ENCODE measurements at regions not wholly inside any gene's neighbourhood (a gene's known extent, or its start where the extent isn't known, plus 50 kb on each side); places are given as distances from the start of the nearest gene placed in this dataset.

DNA sequence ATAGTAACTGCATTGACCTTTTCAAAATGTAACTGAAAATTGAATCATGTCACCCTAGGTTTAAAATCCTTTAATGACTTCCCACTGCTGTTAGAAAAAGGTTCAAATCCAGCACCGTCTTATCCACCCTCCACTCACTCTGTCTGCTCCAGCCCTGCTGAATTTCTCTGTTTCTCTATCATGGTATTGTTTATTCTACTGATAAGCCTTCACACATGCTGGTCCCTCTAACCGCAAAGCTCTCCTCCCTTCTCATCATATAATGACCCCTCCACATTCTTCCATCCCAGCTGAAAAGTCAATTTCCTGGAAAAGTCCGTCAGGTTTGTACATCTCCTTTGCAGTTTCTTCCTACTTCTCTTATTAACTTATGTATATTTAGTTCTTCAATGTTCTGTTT is 389.2 kb upstream of the F9 start:
- TF ChIP-seq, protein P1, sequence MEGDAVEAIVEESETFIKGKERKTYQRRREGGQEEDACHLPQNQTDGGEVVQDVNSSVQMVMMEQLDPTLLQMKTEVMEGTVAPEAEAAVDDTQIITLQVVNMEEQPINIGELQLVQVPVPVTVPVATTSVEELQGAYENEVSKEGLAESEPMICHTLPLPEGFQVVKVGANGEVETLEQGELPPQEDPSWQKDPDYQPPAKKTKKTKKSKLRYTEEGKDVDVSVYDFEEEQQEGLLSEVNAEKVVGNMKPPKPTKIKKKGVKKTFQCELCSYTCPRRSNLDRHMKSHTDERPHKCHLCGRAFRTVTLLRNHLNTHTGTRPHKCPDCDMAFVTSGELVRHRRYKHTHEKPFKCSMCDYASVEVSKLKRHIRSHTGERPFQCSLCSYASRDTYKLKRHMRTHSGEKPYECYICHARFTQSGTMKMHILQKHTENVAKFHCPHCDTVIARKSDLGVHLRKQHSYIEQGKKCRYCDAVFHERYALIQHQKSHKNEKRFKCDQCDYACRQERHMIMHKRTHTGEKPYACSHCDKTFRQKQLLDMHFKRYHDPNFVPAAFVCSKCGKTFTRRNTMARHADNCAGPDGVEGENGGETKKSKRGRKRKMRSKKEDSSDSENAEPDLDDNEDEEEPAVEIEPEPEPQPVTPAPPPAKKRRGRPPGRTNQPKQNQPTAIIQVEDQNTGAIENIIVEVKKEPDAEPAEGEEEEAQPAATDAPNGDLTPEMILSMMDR (IDR thresholded peaks at IDR 0.05), result no peak
- no peak for TF ChIP-seq POLR2A (IDR thresholded peaks at IDR 0.05)
